ENCODE measurements at regions not wholly inside any gene's neighbourhood (a gene's known extent, or its start where the extent isn't known, plus 50 kb on each side); places are given as distances from the start of the nearest gene placed in this dataset.

DNA sequence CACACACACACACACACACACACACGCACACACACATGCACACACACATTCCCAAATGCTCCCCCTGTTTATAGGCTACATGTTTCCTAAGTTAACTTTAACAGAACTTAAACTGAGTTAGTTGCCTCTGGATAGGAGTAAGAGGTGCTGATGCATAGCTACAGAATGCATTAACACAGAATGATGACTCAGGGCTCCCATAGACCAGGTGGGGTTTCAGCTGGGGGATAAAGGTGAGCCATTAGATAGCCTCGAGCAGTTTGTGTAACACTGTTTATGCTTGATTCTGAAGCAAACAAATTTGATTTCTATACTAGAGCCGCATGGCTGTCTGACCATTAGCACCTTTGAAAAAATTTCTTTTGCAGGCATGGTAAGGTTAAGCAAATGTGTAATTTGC lies 741.0 kb downstream of the PLCL1 start:
- no peak for TF ChIP-seq POLR2A (IDR thresholded peaks at IDR 0.05; ENCODE audit: low read length)
- no peak for TF ChIP-seq GATA1 (IDR thresholded peaks at IDR 0.05; ENCODE audit: low read depth, low read length)
